ENCODE measurements at regions not wholly inside any gene's neighbourhood (a gene's known extent, or its start where the extent isn't known, plus 50 kb on each side); places are given as distances from the start of the nearest gene placed in this dataset.

- H3K79me2 ChIP-seq (ENCODE audit: control insufficient read depth in 1 of 2, insufficient read depth in 2 of 2, low read length in 2 of 2): no peaks in the 10 kb centered on the region
- no peaks in the 10 kb centered on the region for H4K20me1 ChIP-seq (replicated peaks in 1 of 2; ENCODE audit: control insufficient read depth in 1 of 2, insufficient read depth in 2 of 2, low read length in 2 of 2)
- TF ChIP-seq PHF8 (conservative IDR thresholded peaks at IDR 0.05; ENCODE audit: low read depth, low read length) (no peak), CBX8 (IDR thresholded peaks at IDR 0.05; ENCODE audit: borderline replicate concordance, low read depth, low read length) (no peak), NRF1 (IDR thresholded peaks at IDR 0.05; ENCODE audit: low read depth, low read length) (no peak), HDAC2 (IDR thresholded peaks at IDR 0.05; ENCODE audit: borderline replicate concordance in 1 of 2, low read depth in 2 of 2, low read length in 2 of 2) (no peak), MAX (IDR thresholded peaks at IDR 0.05) (no peak)
- no peak overlapping the region for H2AFZ ChIP-seq (ENCODE audit: low read length)
- no peak overlapping the region for H3K14ac ChIP-seq (ENCODE audit: insufficient read length)
- no peak overlapping the region for H3K27ac ChIP-seq (ENCODE audit: low read depth, low read length)
- no peak overlapping the region for H3K4me3 ChIP-seq (ENCODE audit: extremely low read depth in 1 of 4, insufficient read depth in 2 of 4, low read depth in 3 of 4, low read length in 4 of 4)
- no peak overlapping the region for H2BK5ac ChIP-seq (ENCODE audit: low read depth, low read length)
- no peak overlapping the region for H3K56ac ChIP-seq (replicated peaks; ENCODE audit: insufficient read length, low read depth, low read length)
- H4K91ac ChIP-seq (replicated peaks; ENCODE audit: insufficient read length, low read length): no peak overlapping the region
- no peak overlapping the region for H3K4me2 ChIP-seq (ENCODE audit: insufficient read depth in 1 of 2, low read depth in 2 of 2, low read length in 2 of 2)
- no peaks in the 10 kb centered on the region for H3K79me1 ChIP-seq (ENCODE audit: low read depth, low read length)
- no peak overlapping the region for H3K4ac ChIP-seq (replicated peaks; ENCODE audit: insufficient read length, low read depth, low read length)
- no peak overlapping the region for H2AK5ac ChIP-seq (ENCODE audit: low read depth, low read length)
- no peak overlapping the region for H3K9ac ChIP-seq (replicated peaks in 1 of 4; ENCODE audit: extremely low read depth in 1 of 4, low read depth in 3 of 4, low read length in 3 of 4)
- H3K36me3 ChIP-seq (ENCODE audit: control insufficient read depth in 2 of 4, insufficient read depth in 4 of 4, low read length in 3 of 4): no peaks in the 10 kb centered on the region
- no peak overlapping the region for H4K5ac ChIP-seq (ENCODE audit: insufficient read length, low read depth, low read length)
- H3K23ac ChIP-seq (ENCODE audit: insufficient read length): no peak overlapping the region
- ChIA-PET CTCF (ENCODE audit: partially characterized antibody) (interaction anchor here (1.5 to 1.7 kb wide), 2 partner anchors 17 to 105 kb away, joined by 4 read pairs; no protein-coding TSS in a partner anchor), POLR2A (ENCODE audit: partially characterized antibody) (no interaction called here)
- H4K8ac ChIP-seq (ENCODE audit: extremely low read depth, insufficient read depth, low read length): no peak overlapping the region
- no peak overlapping the region for H2BK12ac ChIP-seq (ENCODE audit: low read depth, low read length)
- DNase-seq (ENCODE audit: low read depth in 1 of 2, low spot score in 2 of 2): no peak
- H2BK20ac ChIP-seq (ENCODE audit: low read length): no peak overlapping the region
- no peak overlapping the region for H2BK15ac ChIP-seq (ENCODE audit: low read length)
- peaks cover 0 to 1% (median 0%) of the 10 kb centered on the region in 4 experiments; a peak in 2 of 7 replicates for H3K27me3 ChIP-seq (replicated peaks in 1 of 4; ENCODE audit: control insufficient read depth in 3 of 4, extremely low read depth in 1 of 4, insufficient read depth in 3 of 4, low read length in 3 of 4)
- no peak overlapping the region for H2BK120ac ChIP-seq (replicated peaks; ENCODE audit: low read depth, low read length)
- H3K9me3 ChIP-seq (ENCODE audit: insufficient read depth in 2 of 2, low read depth in 1 of 2, low read length in 1 of 2): no peaks in the 10 kb centered on the region
- WGBS, 2 experiments (ENCODE audit: extremely low coverage in 1 of 2, insufficient coverage in 1 of 2, insufficient read length in 1 of 2, insufficient replicate concordance in 2 of 2, low coverage in 1 of 2, low lambda C conversion rate in 2 of 2, missing lambda C conversion rate in 1 of 2): 82% methylated on average over 7 of the region's 7 CpGs; no CpG with 5 or more reads in 1 of the 2 experiments
- H3K23me2 ChIP-seq (ENCODE audit: low read depth, low read length): 0 out of 2 replicates have a peak, but pooled peaks cover 1% of the 10 kb centered on the region
- FAIRE-seq: no peak
- no peak overlapping the region for H3K18ac ChIP-seq (ENCODE audit: extremely low read depth, low read length)
- H3K4me1 ChIP-seq (replicated peaks in 1 of 4; ENCODE audit: control insufficient read depth in 3 of 4, insufficient read depth in 4 of 4, low read length in 3 of 4): no peaks in the 10 kb centered on the region
These were observed 137.7 kb downstream of the ACTL8 start for GRCh38 chr1:17892851-17893250.
